ENCODE measurements at regions not wholly inside any gene's neighbourhood (a gene's known extent, or its start where the extent isn't known, plus 50 kb on each side); places are given as distances from the start of the nearest gene placed in this dataset.

GRCh38 chr10:9786576-9786975 lies 1231.1 kb upstream of the CELF2 start:
- TF ChIP-seq, protein P1, sequence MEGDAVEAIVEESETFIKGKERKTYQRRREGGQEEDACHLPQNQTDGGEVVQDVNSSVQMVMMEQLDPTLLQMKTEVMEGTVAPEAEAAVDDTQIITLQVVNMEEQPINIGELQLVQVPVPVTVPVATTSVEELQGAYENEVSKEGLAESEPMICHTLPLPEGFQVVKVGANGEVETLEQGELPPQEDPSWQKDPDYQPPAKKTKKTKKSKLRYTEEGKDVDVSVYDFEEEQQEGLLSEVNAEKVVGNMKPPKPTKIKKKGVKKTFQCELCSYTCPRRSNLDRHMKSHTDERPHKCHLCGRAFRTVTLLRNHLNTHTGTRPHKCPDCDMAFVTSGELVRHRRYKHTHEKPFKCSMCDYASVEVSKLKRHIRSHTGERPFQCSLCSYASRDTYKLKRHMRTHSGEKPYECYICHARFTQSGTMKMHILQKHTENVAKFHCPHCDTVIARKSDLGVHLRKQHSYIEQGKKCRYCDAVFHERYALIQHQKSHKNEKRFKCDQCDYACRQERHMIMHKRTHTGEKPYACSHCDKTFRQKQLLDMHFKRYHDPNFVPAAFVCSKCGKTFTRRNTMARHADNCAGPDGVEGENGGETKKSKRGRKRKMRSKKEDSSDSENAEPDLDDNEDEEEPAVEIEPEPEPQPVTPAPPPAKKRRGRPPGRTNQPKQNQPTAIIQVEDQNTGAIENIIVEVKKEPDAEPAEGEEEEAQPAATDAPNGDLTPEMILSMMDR (IDR thresholded peaks at IDR 0.05; ENCODE audit: low read length) = no peak
- TF ChIP-seq EZH2 (IDR thresholded peaks at IDR 0.05; ENCODE audit: borderline replicate concordance, low read length) = no peak
